ENCODE measurements at regions not wholly inside any gene's neighbourhood (a gene's known extent, or its start where the extent isn't known, plus 50 kb on each side); places are given as distances from the start of the nearest gene placed in this dataset.
"Not testable (repeated sequence)": the region's sequence is repeated elsewhere in the genome, so short reads cannot be mapped to it uniquely, and the experiment has no call there.

DNA sequence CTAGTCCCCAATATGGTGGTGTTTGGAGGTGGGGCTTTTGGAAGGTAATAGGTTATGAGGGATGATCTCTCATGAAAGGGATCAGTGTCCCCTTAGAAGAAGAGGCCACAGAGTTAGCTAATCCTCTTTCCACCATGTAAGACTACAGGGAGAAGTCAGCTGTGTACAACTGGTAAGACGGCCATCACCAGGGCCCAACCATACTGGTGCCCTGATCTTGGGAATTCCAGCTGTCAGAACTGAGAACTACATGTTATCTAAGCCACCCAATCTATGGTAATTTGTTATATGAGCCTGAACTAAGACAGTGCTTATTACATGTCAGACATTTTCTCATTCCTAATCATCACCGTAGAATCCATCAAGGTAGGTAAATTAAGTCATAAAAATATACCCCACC lies 77.7 kb upstream of the ZNF217 start:
- no CpG with 5 or more reads among the region's 2 CpGs for WGBS (ENCODE audit: extremely low coverage, insufficient read length, low lambda C conversion rate)
- no peak overlapping the region for H3T11ph ChIP-seq (ENCODE audit: low read length)
- H2AFZ ChIP-seq (ENCODE audit: low read length): no peak overlapping the region
- H4K20me1 ChIP-seq (ENCODE audit: control insufficient read depth, insufficient read depth, insufficient read length): no peaks in the 10 kb centered on the region
- H3K27me3 ChIP-seq (ENCODE audit: insufficient read depth, low read length): no peaks in the 10 kb centered on the region
- H3K14ac ChIP-seq (ENCODE audit: insufficient read depth, low read length): no peak overlapping the region
- Mint-ChIP-seq H3K27ac (no peak overlapping the region), H3K4me1 (peaks cover 4 to 6% of the 10 kb centered on the region in 2 experiments; a peak in 2 of 4 replicates), H3K36me3 (ENCODE audit: insufficient read depth in 1 of 3, low read depth in 3 of 3) (no peaks in the 10 kb centered on the region), H3K27me3 (ENCODE audit: low read depth) (no peaks in the 10 kb centered on the region), H3K4me3 (no peak overlapping the region), H3K9me3 (no peaks in the 10 kb centered on the region)
- no peak overlapping the region for H2BK5ac ChIP-seq (ENCODE audit: insufficient read length, low read length)
- TF ChIP-seq, protein P1, sequence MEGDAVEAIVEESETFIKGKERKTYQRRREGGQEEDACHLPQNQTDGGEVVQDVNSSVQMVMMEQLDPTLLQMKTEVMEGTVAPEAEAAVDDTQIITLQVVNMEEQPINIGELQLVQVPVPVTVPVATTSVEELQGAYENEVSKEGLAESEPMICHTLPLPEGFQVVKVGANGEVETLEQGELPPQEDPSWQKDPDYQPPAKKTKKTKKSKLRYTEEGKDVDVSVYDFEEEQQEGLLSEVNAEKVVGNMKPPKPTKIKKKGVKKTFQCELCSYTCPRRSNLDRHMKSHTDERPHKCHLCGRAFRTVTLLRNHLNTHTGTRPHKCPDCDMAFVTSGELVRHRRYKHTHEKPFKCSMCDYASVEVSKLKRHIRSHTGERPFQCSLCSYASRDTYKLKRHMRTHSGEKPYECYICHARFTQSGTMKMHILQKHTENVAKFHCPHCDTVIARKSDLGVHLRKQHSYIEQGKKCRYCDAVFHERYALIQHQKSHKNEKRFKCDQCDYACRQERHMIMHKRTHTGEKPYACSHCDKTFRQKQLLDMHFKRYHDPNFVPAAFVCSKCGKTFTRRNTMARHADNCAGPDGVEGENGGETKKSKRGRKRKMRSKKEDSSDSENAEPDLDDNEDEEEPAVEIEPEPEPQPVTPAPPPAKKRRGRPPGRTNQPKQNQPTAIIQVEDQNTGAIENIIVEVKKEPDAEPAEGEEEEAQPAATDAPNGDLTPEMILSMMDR (conservative IDR thresholded peaks at IDR 0.05): no peak
- H4K8ac ChIP-seq (replicated peaks; ENCODE audit: insufficient read length, low read depth, low read length): no peak overlapping the region
- no peak for DNase-seq
- no peak overlapping the region for H3K4me2 ChIP-seq (ENCODE audit: insufficient read depth, insufficient read length, low read length)
- H3K23me2 ChIP-seq (ENCODE audit: insufficient read length, low read depth, low read length, poor library complexity, severe bottlenecking): no peaks in the 10 kb centered on the region
- no peak overlapping the region for H3K27ac ChIP-seq (ENCODE audit: insufficient read length, low read depth, low read length)
- H3K23ac ChIP-seq (ENCODE audit: insufficient read length, low read depth, low read length): no peak overlapping the region
- no peak overlapping the region for H2BK12ac ChIP-seq (ENCODE audit: insufficient read length, low read depth, low read length)
- no peaks in the 10 kb centered on the region for H3K4me1 ChIP-seq (ENCODE audit: insufficient read depth, low read length)
- H3K18ac ChIP-seq (ENCODE audit: insufficient read length, low read depth, low read length): no peak overlapping the region
- H3K9me3 ChIP-seq (ENCODE audit: control insufficient read depth, low read depth, low read length): no peaks in the 10 kb centered on the region
- H2BK15ac ChIP-seq (ENCODE audit: low read depth, low read length): no peak overlapping the region
- no peak overlapping the region for H3K56ac ChIP-seq (ENCODE audit: insufficient read length, low read depth, low read length)
- H3K79me2 ChIP-seq (ENCODE audit: insufficient read depth, low read length): no peaks in the 10 kb centered on the region
- H2BK20ac ChIP-seq (ENCODE audit: low read depth, low read length, poor library complexity, severe bottlenecking): no peak overlapping the region
- H4K91ac ChIP-seq (ENCODE audit: insufficient read length, low read depth, low read length): no peak overlapping the region
- no peaks in the 10 kb centered on the region for H3K79me1 ChIP-seq (ENCODE audit: insufficient read depth, low read depth, low read length, poor library complexity, severe bottlenecking)
- no peak overlapping the region for H4K5ac ChIP-seq (ENCODE audit: insufficient read length, low read depth, low read length)
- H2AK5ac ChIP-seq (ENCODE audit: insufficient read length, low read length): no peak overlapping the region
- no peak overlapping the region for H2BK120ac ChIP-seq (ENCODE audit: low read depth, low read length, poor library complexity, severe bottlenecking)
- no peak overlapping the region for H3K9ac ChIP-seq (ENCODE audit: extremely low read depth, insufficient read length, low read length)
- no peak overlapping the region for H3K4ac ChIP-seq (ENCODE audit: low read depth, low read length)

DNA sequence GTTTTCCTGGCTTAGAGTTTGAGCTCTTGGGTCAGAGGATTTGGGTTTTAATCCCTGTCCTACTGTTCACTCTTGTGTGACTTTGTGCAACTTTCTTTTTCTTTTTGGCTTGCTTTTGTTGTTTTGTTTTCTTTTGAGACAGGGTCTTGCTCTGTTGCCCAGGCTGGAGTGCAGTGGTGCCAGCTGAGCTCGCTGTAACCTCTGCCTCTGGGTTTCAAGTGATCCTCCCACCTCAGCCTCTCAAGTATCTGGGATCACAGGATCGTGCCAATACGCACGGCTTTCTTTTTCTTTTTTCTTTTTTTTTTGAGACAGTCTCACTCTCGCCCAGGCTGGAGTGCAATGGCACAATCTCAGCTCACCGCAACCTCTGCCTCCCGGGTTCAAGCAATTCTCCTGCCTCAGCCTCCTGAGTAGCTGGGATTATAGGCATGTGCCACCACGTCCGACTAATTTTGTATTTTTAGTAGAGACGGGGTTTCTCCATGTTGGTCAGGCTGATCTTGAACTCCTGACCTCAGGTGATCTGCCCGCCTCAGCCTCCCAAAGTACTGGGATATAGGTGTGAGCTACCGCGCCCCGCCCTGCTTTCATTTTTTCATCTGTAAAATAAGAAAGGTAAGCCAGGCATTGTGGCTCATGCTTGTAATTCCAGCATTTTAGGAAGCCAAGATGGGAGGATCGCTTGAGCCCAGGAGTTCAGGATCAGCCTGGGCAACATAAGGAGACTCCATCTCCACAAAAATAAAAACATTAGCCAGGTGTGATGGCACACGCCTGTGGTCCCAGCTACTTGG lies 76.1 kb upstream of the ZNF217 start:
- not testable (repeated sequence) for H3K36me3 Mint-ChIP-seq (ENCODE audit: insufficient read depth in 1 of 3, low read depth in 3 of 3); H4K91ac ChIP-seq (ENCODE audit: insufficient read length, low read depth, low read length); H3K23ac ChIP-seq (ENCODE audit: insufficient read length, low read depth, low read length); H3K79me1 ChIP-seq (ENCODE audit: insufficient read depth, low read depth, low read length, poor library complexity, severe bottlenecking); H2AFZ ChIP-seq (ENCODE audit: low read length); H2AK5ac ChIP-seq (ENCODE audit: insufficient read length, low read length); H3K79me2 ChIP-seq (ENCODE audit: insufficient read depth, low read length); H3K9me3 Mint-ChIP-seq; H3K56ac ChIP-seq (ENCODE audit: insufficient read length, low read depth, low read length); H3K4me2 ChIP-seq (ENCODE audit: insufficient read depth, insufficient read length, low read length); H3K4me3 Mint-ChIP-seq; H3K27me3 Mint-ChIP-seq (ENCODE audit: low read depth); H2BK12ac ChIP-seq (ENCODE audit: insufficient read length, low read depth, low read length); H3K9ac ChIP-seq (ENCODE audit: extremely low read depth, insufficient read length, low read length); H4K8ac ChIP-seq (replicated peaks; ENCODE audit: insufficient read length, low read depth, low read length); H3K23me2 ChIP-seq (ENCODE audit: insufficient read length, low read depth, low read length, poor library complexity, severe bottlenecking); H3K4me1 ChIP-seq (ENCODE audit: insufficient read depth, low read length); H2BK5ac ChIP-seq (ENCODE audit: insufficient read length, low read length); H3K27ac ChIP-seq (ENCODE audit: insufficient read length, low read depth, low read length); H4K20me1 ChIP-seq (ENCODE audit: control insufficient read depth, insufficient read depth, insufficient read length); H3K9me3 ChIP-seq (ENCODE audit: control insufficient read depth, low read depth, low read length); H2BK120ac ChIP-seq (ENCODE audit: low read depth, low read length, poor library complexity, severe bottlenecking); H3T11ph ChIP-seq (ENCODE audit: low read length); H3K4me1 Mint-ChIP-seq; H3K27me3 ChIP-seq (ENCODE audit: insufficient read depth, low read length); H2BK20ac ChIP-seq (ENCODE audit: low read depth, low read length, poor library complexity, severe bottlenecking); H3K4ac ChIP-seq (ENCODE audit: low read depth, low read length); H4K5ac ChIP-seq (ENCODE audit: insufficient read length, low read depth, low read length); DNase-seq; H3K14ac ChIP-seq (ENCODE audit: insufficient read depth, low read length); H2BK15ac ChIP-seq (ENCODE audit: low read depth, low read length); H3K18ac ChIP-seq (ENCODE audit: insufficient read length, low read depth, low read length)
- peak overlapping the region in 1 of 3 experiments; percentile 68; a peak in 1 of 7 replicates for H3K27ac Mint-ChIP-seq
- no CpG with 5 or more reads among the region's 16 CpGs for WGBS (ENCODE audit: extremely low coverage, insufficient read length, low lambda C conversion rate)
